ENCODE measurements at regions not wholly inside any gene's neighbourhood (a gene's known extent, or its start where the extent isn't known, plus 50 kb on each side); places are given as distances from the start of the nearest gene placed in this dataset.

GRCh38 chr20:48015141-48015910 is 230.0 kb upstream of the SULF2 start:
- H3K27ac ChIP-seq (ENCODE audit: control insufficient read depth, insufficient read depth): no peak overlapping the region
- H3K9me3 ChIP-seq (replicated peaks; ENCODE audit: control insufficient read depth, insufficient read depth, low read length): peaks cover 6% of the 10 kb centered on the region; the same call in 2 of the 3 replicates
- H3K4me1 ChIP-seq (ENCODE audit: control insufficient read depth, insufficient read depth, low read length): no peaks in the 10 kb centered on the region
- BruUV-seq (replicated peaks): no TSS peak
- no peak overlapping the region for H3K4me3 ChIP-seq
- H3K36me3 ChIP-seq (ENCODE audit: control insufficient read depth in 2 of 2, insufficient read depth in 2 of 2, low read length in 1 of 2): no peaks in the 10 kb centered on the region
- TF ChIP-seq RUNX3 (IDR thresholded peaks at IDR 0.05; ENCODE audit: low read length) (no peak), TCF12 (IDR thresholded peaks at IDR 0.05; ENCODE audit: low read depth, low read length) (no peak), HCFC1 (IDR thresholded peaks at IDR 0.05; ENCODE audit: low read length) (no peak), FOS (IDR thresholded peaks at IDR 0.05; ENCODE audit: borderline replicate concordance, extremely low read depth, insufficient read length) (no peak), TCF7 (IDR thresholded peaks at IDR 0.05; ENCODE audit: borderline replicate concordance) (no peak), TARDBP (IDR thresholded peaks at IDR 0.05; ENCODE audit: borderline replicate concordance) (no peak), TBL1XR1 (IDR thresholded peaks at IDR 0.05; ENCODE audit: low read depth, low read length) (no peak), BMI1 (IDR thresholded peaks at IDR 0.05; ENCODE audit: borderline replicate concordance) (no peak), SMC3 (IDR thresholded peaks at IDR 0.05; ENCODE audit: borderline replicate concordance, low read length) (no peak), E2F4 (IDR thresholded peaks at IDR 0.05; ENCODE audit: low read depth, low read length) (no peak), STAT1 (conservative IDR thresholded peaks at IDR 0.05) (no peak), TCF3 (IDR thresholded peaks at IDR 0.05; ENCODE audit: borderline replicate concordance, insufficient read depth, low read depth, low read length) (no peak), ATF3 (IDR thresholded peaks at IDR 0.05; ENCODE audit: borderline replicate concordance, extremely low read depth, low read depth, low read length) (no peak), ESRRA (IDR thresholded peaks at IDR 0.05; ENCODE audit: low read length) (no peak), CTCF (IDR thresholded peaks at IDR 0.05 in 2 of 3, conservative IDR thresholded peaks at IDR 0.05 in 1 of 3; ENCODE audit: control insufficient read depth in 2 of 3, extremely low read depth in 1 of 3, insufficient read depth in 1 of 3, low read depth in 3 of 3, low read length in 3 of 3) (no peak), NBN (IDR thresholded peaks at IDR 0.05) (no peak), BCLAF1 (IDR thresholded peaks at IDR 0.05) (no peak), NFYA (IDR thresholded peaks at IDR 0.05; ENCODE audit: borderline replicate concordance, low read depth, low read length) (no peak)
- ChIA-PET RAD21 (ENCODE audit: unreplicated experiment) (no interaction called here), CTCF (no interaction called here), SMC1A (ENCODE audit: uncharacterized antibody, unreplicated experiment) (no interaction called here), POLR2A (no interaction called here)
- H4K20me1 ChIP-seq (ENCODE audit: control insufficient read depth, insufficient read depth): no peaks in the 10 kb centered on the region
- no peaks in the 10 kb centered on the region for H3K27me3 ChIP-seq (replicated peaks in 1 of 2; ENCODE audit: control insufficient read depth in 2 of 2, insufficient read depth in 2 of 2, low read length in 1 of 2)
- ATAC-seq: no peak
- DNase-seq (ENCODE audit: low read depth, low spot score): no peak
- H3K79me2 ChIP-seq (ENCODE audit: control insufficient read depth, insufficient read depth, low read length): no peaks in the 10 kb centered on the region
- FAIRE-seq: no peak
- H2AFZ ChIP-seq (ENCODE audit: control insufficient read depth, low read depth, low read length): no peak overlapping the region
- intact Hi-C loops (cut with micrococcal nuclease; ENCODE audit: unreplicated experiment) (no loop called here), in situ Hi-C loops (cut with MboI) (no loop called here)
- 43% methylated on average over 8 of the region's 8 CpGs for WGBS (ENCODE audit: insufficient coverage, insufficient replicate concordance, low lambda C conversion rate, missing lambda C conversion rate)
- no peak overlapping the region for H3K9ac ChIP-seq (ENCODE audit: control insufficient read depth, insufficient read depth, low read length)
- no peak overlapping the region for H3K4me2 ChIP-seq (ENCODE audit: control insufficient read depth, insufficient read depth)
